ENCODE measurements at regions not wholly inside any gene's neighbourhood (a gene's known extent, or its start where the extent isn't known, plus 50 kb on each side); places are given as distances from the start of the nearest gene placed in this dataset.

- no peak overlapping the region for H3K4me2 ChIP-seq
- no peak for FAIRE-seq
- DNase-seq (ENCODE audit: low read depth in 1 of 2, low spot score in 1 of 2) = no peak
- H3K4me1 ChIP-seq = no peaks in the 10 kb centered on the region
- TF ChIP-seq RAD21 (conservative IDR thresholded peaks at IDR 0.05 in 1 of 2, IDR thresholded peaks at IDR 0.05 in 1 of 2) (no peak), KDM1A (IDR thresholded peaks at IDR 0.05; ENCODE audit: low read depth) (no peak), MAX (IDR thresholded peaks at IDR 0.05) (no peak), PBX3 (IDR thresholded peaks at IDR 0.05) (no peak), POLR2AphosphoS2 (conservative IDR thresholded peaks at IDR 0.05; ENCODE audit: low read length) (no peak)
- TF ChIP-seq, protein P1, sequence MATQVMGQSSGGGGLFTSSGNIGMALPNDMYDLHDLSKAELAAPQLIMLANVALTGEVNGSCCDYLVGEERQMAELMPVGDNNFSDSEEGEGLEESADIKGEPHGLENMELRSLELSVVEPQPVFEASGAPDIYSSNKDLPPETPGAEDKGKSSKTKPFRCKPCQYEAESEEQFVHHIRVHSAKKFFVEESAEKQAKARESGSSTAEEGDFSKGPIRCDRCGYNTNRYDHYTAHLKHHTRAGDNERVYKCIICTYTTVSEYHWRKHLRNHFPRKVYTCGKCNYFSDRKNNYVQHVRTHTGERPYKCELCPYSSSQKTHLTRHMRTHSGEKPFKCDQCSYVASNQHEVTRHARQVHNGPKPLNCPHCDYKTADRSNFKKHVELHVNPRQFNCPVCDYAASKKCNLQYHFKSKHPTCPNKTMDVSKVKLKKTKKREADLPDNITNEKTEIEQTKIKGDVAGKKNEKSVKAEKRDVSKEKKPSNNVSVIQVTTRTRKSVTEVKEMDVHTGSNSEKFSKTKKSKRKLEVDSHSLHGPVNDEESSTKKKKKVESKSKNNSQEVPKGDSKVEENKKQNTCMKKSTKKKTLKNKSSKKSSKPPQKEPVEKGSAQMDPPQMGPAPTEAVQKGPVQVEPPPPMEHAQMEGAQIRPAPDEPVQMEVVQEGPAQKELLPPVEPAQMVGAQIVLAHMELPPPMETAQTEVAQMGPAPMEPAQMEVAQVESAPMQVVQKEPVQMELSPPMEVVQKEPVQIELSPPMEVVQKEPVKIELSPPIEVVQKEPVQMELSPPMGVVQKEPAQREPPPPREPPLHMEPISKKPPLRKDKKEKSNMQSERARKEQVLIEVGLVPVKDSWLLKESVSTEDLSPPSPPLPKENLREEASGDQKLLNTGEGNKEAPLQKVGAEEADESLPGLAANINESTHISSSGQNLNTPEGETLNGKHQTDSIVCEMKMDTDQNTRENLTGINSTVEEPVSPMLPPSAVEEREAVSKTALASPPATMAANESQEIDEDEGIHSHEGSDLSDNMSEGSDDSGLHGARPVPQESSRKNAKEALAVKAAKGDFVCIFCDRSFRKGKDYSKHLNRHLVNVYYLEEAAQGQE (IDR thresholded peaks at IDR 0.05) = no peak
- no peak overlapping the region for H3K27ac ChIP-seq
- no peak overlapping the region for H3K4me3 ChIP-seq
- ATAC-seq = no peak
- H3K9me3 ChIP-seq = no peaks in the 10 kb centered on the region
- CTCF ChIA-PET = no interaction called here
- POLR2A ChIA-PET = no interaction called here
- WGBS (ENCODE audit: missing lambda C conversion rate) = 4% methylated on average over 10 of the region's 15 CpGs
These were observed 364.0 kb downstream of the NPIPA8 start for GRCh38 chr16:17972460-17972943.

DNA sequence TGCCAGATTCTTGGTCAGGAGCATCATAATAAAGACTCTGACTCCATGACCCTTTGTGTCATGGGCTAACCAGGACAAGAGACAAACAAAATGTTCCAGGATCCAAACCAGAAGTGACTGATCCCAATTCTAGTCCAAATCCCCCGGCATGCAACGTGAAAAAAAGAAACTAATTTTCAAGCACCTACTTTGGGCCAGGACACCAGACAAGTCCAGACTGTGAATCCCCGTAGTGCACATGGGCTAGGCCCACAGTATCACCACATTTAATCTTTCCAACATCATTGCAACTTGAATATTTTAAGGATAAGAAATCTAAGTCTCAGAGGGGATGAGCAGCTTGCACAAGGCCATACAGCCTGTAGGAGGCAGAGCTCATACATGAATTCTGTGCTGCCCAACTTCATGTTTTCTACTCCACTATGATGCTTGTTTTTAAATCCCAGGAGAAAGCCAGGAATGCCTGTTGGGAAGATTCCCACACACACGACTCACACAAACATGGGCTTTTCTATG is 365.7 kb downstream of the NPIPA8 start:
- no peak overlapping the region for H3K4me3 ChIP-seq
- ATAC-seq (no peak), DNase-seq (ENCODE audit: low read depth in 1 of 2, low spot score in 1 of 2) (no peak), FAIRE-seq (no peak)
- no peaks in the 10 kb centered on the region for H3K4me1 ChIP-seq
- no peak overlapping the region for H3K4me2 ChIP-seq
- ChIA-PET POLR2A (no interaction called here), CTCF (no interaction called here)
- no peaks in the 10 kb centered on the region for H3K9me3 ChIP-seq
- H3K27ac ChIP-seq = no peak overlapping the region
- WGBS (ENCODE audit: missing lambda C conversion rate) = 0% methylated on average over 4 of the region's 4 CpGs
- TF ChIP-seq ZNF302 (CRISPR knock-in tag; IDR thresholded peaks at IDR 0.05) = no peak
- no peak for TF ChIP-seq SREBF2 (IDR thresholded peaks at IDR 0.05)
- TF ChIP-seq ZFP36 (IDR thresholded peaks at IDR 0.05; ENCODE audit: borderline replicate concordance, partially characterized antibody) = no peak
- TF ChIP-seq ZSCAN20 (CRISPR knock-in tag; IDR thresholded peaks at IDR 0.05) = no peak
- no peak for TF ChIP-seq RAD21 (conservative IDR thresholded peaks at IDR 0.05 in 1 of 2, IDR thresholded peaks at IDR 0.05 in 1 of 2)

- H3K27ac ChIP-seq = no peak overlapping the region
- no peak for ATAC-seq
- ChIA-PET CTCF (no interaction called here), POLR2A (no interaction called here)
- no peak for FAIRE-seq
- WGBS (ENCODE audit: missing lambda C conversion rate) = under 1% methylated on average over 5 of the region's 5 CpGs
- no peaks in the 10 kb centered on the region for H3K4me1 ChIP-seq
- no peaks in the 10 kb centered on the region for H3K9me3 ChIP-seq
- H3K4me3 ChIP-seq = no peak overlapping the region
- DNase-seq (ENCODE audit: low read depth in 1 of 2, low spot score in 1 of 2) = no peak
- no peak overlapping the region for H3K4me2 ChIP-seq
- TF ChIP-seq TP53 (CRISPR knock-in tag; IDR thresholded peaks at IDR 0.05) = no peak
- TF ChIP-seq NPAS2 (CRISPR knock-in tag; IDR thresholded peaks at IDR 0.05; ENCODE audit: borderline replicate concordance) = no peak
- TF ChIP-seq KDM1A (IDR thresholded peaks at IDR 0.05; ENCODE audit: low read depth) = no peak
- no peak for TF ChIP-seq KDM5A (IDR thresholded peaks at IDR 0.05)
- no peak for TF ChIP-seq NR3C1 (IDR thresholded peaks at IDR 0.05)
- no peak for TF ChIP-seq POLR2AphosphoS2 (conservative IDR thresholded peaks at IDR 0.05; ENCODE audit: low read length)
- TF ChIP-seq FOSL2 (IDR thresholded peaks at IDR 0.05) = no peak
- TF ChIP-seq FOSL2 (CRISPR knock-in tag; IDR thresholded peaks at IDR 0.05) = no peak
- no peak for TF ChIP-seq ESRRA (IDR thresholded peaks at IDR 0.05; ENCODE audit: borderline replicate concordance, low read length)
- TF ChIP-seq HOXA7 (CRISPR knock-in tag; IDR thresholded peaks at IDR 0.05) = no peak
- TF ChIP-seq, protein P2, sequence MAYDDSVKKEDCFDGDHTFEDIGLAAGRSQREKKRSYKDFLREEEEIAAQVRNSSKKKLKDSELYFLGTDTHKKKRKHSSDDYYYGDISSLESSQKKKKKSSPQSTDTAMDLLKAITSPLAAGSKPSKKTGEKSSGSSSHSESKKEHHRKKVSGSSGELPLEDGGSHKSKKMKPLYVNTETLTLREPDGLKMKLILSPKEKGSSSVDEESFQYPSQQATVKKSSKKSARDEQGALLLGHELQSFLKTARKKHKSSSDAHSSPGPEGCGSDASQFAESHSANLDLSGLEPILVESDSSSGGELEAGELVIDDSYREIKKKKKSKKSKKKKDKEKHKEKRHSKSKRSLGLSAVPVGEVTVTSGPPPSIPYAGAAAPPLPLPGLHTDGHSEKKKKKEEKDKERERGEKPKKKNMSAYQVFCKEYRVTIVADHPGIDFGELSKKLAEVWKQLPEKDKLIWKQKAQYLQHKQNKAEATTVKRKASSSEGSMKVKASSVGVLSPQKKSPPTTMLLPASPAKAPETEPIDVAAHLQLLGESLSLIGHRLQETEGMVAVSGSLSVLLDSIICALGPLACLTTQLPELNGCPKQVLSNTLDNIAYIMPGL (CRISPR knock-in tag; IDR thresholded peaks at IDR 0.05; ENCODE audit: borderline replicate concordance) = no peak
These were observed 366.3 kb downstream of the NPIPA8 start for GRCh38 chr16:17970157-17970765.
